SK-N-MC (cell line): ENCODE measurements at regions not wholly inside any gene's neighbourhood (a gene's known extent, or its start where the extent isn't known, plus 50 kb on each side); places are given as distances from the start of the nearest gene placed in this dataset.

Source experiments
- DNase-seq: peaks from one replicate; pipeline ENCODE4 v3.0.0-alpha.2; 2011; ENCODE audit warnings: low read depth, low spot score
- H3K27ac ChIP-seq: fragments of 200-600 bp; sonication (generic); 2 replicates; pipeline ENCODE4 v1.5.1; 2016; ENCODE audit warnings: mixed run types
- H3K36me3 ChIP-seq: fragments of 200-600 bp; sonication (generic); 2 replicates; pipeline ENCODE4 v1.6.1; 2017; ENCODE audit warnings: antibody characterized with exemption, low read length, mixed read lengths; ENCODE audit not compliant: insufficient read depth
- H3K4me3 ChIP-seq: fragments of 200-600 bp; sonication (generic); 2 replicates; pipeline ENCODE4 v1.5.1; 2016
- H3K9ac ChIP-seq: fragments of 200-600 bp; sonication (generic); 2 replicates; pipeline ENCODE4 v1.8.0; 2017; ENCODE audit warnings: mixed run types, mixed read lengths; ENCODE audit not compliant: insufficient read length
- H3K9me3 ChIP-seq: fragments of 200-600 bp; sonication (generic); 2 replicates; pipeline ENCODE4 v1.6.1; 2017; ENCODE audit warnings: low read depth, mild to moderate bottlenecking, antibody characterized with exemption, low read length, moderate library complexity, mixed read lengths
- EZH2 ChIP-seq: fragments of 200-600 bp; sonication (generic); IDR thresholded peaks from one replicate; pipeline ENCODE4 v1.6.1; 2017; ENCODE audit warnings: antibody characterized with exemption
- FOXP2 ChIP-seq: optimal IDR thresholded peaks from 2 replicates; pipeline ENCODE3; 2011; ENCODE audit warnings: mild to moderate bottlenecking, moderate library complexity; ENCODE audit not compliant: insufficient read depth; ENCODE audit errors: extremely low read length, control extremely low read depth
- POLR2AphosphoS5 ChIP-seq: IDR thresholded peaks from 2 replicates; pipeline ENCODE4 v1.6.1; 2012; ENCODE audit warnings: mild to moderate bottlenecking, low read depth, low read length, borderline replicate concordance

DNA sequence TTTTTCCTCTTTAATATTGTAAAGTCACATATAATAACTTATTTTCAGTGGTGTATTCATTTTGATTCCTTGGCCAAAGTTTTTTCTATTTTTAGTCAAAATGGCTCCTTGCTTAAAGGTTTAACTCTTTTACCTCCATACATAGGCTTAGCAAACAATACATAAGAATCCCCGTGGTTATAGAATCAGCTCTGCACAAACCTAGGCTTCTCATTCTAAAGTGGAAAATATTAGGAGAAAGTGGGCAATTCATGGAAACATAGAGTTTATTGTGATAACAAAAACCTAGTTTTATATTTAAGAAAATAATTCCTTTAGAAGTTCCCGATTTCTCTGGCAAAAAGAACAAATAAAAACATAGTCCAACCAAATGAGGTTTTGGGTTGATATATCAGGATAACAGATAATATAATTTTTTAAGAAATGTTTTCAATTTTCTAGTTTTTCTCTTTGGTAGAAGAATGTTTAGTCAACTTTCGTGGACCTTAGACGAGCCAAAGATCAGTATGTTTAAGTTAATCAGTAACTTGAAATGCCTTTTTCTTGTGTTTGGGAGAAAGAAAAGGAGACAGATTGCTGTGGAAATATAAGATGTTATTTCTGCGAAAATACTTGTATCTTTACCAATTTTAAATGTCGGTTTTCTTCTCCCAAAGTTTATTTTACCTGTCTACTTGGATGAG, 93.4 kb upstream of the KLF12 start:
- Histone ChIP-seq H3K36me3 (no peaks in the 10 kb centered on the region), H3K9ac (no peak overlapping the region), H3K9me3 (no peaks in the 10 kb centered on the region), H3K27ac (no peak overlapping the region), H3K4me3 (no peak overlapping the region)
- DNase-seq, result no peak
- TF ChIP-seq FOXP2, result no peak
- TF ChIP-seq POLR2AphosphoS5, result no peak
- no peak for TF ChIP-seq EZH2

DNA sequence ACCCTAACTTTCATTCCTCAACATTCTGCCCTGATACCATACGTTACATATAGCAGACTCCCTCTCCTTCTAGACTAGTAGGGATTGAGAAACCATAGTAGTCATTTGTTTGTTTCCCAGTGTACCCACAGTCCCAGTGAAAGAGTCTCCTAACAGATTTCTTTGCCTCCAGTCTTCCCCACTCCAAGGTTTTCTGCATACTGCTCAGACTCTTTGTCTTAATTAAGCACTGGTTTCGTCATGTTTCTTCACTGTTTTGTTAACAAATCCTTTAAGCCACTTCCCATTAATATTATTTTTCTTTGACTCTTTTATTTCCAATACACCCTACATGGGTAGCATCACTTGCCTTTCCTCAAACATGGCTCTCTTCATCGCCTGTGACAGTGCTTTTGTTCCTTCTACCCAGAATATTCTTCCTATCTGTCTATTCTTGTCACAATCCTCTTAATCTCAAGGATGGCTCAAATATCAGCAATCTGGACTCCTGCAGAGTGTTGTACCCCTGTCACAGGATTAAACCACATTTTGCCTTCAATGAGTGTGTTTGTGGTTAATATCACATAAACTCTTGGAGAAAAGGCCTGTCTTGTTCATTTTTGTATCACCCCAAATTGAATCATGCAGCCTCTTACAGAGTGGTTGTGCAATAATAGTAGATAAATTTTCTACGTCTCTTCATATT, 92.7 kb upstream of the KLF12 start:
- Histone ChIP-seq H3K27ac (no peak overlapping the region), H3K36me3 (no peaks in the 10 kb centered on the region), H3K4me3 (no peak overlapping the region), H3K9ac (no peak overlapping the region), H3K9me3 (no peaks in the 10 kb centered on the region)
- TF ChIP-seq POLR2AphosphoS5, result no peak
- no peak for TF ChIP-seq FOXP2
- no peak for TF ChIP-seq EZH2
- no peak for DNase-seq

DNA sequence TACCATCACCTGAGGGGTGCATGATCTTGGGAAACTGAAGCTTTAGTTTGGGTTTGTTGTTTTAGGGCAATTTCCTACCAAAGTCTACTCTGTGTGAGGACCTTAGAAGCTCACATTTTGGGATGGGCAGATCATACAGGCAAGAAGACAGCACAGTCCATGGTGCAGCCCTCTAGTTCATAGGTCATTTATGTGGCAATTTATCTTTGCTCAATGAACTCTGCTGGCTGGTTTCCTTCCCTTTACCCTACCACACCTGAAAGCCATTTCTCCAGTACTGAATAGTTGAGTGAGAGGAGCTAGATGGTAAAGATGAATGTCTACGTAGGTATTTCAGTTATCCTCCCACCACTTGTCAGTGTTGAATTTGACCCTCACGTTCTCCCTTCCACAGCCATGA, 87.5 kb upstream of the KLF12 start:
- no peak for DNase-seq
- Histone ChIP-seq H3K4me3 (no peak overlapping the region), H3K9me3 (no peaks in the 10 kb centered on the region), H3K36me3 (no peaks in the 10 kb centered on the region), H3K27ac (no peak overlapping the region), H3K9ac (no peak overlapping the region)
- no peak for TF ChIP-seq FOXP2
- TF ChIP-seq POLR2AphosphoS5, result no peak
- no peak for TF ChIP-seq EZH2

DNA sequence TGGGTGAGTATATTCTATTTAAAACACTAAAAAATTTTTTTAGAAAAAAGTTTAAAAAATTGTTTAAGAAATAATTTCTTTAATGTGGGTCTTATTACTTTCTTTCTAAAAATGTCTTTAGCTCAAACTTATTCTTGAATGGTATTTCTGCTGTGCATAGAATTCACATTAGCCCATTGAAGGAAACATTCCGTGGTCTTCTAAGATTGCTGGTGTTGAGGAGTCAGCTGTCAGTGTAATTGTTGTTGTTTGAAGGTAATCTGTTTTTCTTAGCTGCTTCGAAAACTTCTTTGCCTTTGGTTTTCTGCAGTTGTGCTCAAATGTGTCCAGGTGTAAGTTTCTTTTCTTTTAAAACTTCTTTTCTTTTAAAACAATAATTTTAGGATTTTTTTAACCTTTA, 85.4 kb upstream of the KLF12 start:
- DNase-seq, result no peak
- no peaks in the 10 kb centered on the region for H3K9me3 ChIP-seq
- H3K36me3 ChIP-seq, result no peaks in the 10 kb centered on the region
- no peak overlapping the region for H3K4me3 ChIP-seq
- H3K9ac ChIP-seq, result no peak overlapping the region
- TF ChIP-seq EZH2, result no peak
- TF ChIP-seq POLR2AphosphoS5, result no peak
- no peak for TF ChIP-seq FOXP2
- no peak overlapping the region for H3K27ac ChIP-seq

DNA sequence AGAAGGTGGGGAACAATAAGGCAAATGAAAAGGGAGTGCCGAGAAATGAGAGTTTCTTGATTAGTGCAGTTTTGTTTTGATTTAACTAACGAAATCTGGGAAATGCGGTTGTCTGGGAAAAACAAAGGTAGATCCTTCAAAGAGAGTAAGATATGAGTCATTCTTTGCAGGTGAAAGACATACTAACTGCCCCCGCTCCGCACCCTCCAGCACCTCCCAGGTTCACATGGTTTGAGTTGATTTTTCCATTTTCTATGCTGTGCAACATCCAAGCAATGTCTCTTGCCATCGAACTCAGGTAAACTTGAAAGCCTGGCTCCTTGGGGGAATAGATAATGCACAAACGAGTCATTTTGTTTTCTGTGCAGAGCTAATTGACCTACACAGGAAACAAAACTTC, 84.1 kb upstream of the KLF12 start:
- DNase-seq, result no peak
- H3K36me3 ChIP-seq, result no peaks in the 10 kb centered on the region
- H3K9me3 ChIP-seq, result no peaks in the 10 kb centered on the region
- no peak for TF ChIP-seq FOXP2
- TF ChIP-seq POLR2AphosphoS5, result no peak
- TF ChIP-seq EZH2, result no peak
- no peak overlapping the region for H3K9ac ChIP-seq
- H3K4me3 ChIP-seq, result no peak overlapping the region
- H3K27ac ChIP-seq, result no peak overlapping the region

DNA sequence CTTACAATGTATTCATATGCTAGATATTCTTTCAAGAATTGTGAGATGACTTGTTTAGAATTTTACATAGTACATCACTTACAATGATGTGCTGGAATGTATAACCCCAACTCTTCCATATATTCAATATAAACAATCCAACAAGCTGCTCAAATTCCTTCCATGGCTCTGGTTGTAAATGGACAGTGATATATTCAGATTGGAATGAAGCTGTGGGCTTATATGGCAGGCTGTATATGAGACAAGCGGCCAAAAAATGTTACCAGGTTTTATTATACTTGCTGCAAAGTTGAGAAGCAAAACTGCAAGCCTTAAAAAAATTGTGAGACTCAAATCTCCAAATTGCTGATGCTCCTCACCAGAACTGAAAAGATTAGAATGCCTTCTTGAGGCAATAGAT, 83.6 kb upstream of the KLF12 start:
- Histone ChIP-seq H3K27ac (no peak overlapping the region), H3K9ac (no peak overlapping the region), H3K36me3 (no peaks in the 10 kb centered on the region), H3K4me3 (no peak overlapping the region), H3K9me3 (no peaks in the 10 kb centered on the region)
- TF ChIP-seq POLR2AphosphoS5 (no peak), FOXP2 (no peak), EZH2 (no peak)
- DNase-seq, result no peak

DNA sequence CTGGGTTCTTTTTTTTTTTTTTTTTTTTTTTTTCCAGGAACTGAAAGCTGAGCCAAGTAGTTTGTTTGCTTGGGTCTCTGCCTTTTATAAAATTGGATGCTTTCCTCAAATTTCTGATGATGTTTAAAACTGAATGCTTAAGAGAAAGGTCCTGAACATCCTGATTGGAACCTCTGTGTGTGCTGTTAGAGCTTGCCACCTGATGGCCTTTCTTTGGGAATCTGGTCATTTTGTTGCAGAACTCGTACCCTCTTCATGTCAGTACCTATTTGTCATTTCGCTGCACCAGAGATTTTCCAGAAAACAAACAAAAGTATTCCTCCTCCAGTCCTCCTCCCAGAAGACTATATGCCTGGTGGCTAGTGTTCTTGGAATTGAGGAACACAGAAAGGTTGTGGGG, 81.2 kb upstream of the KLF12 start:
- TF ChIP-seq POLR2AphosphoS5 (no peak), EZH2 (no peak), FOXP2 (no peak)
- Histone ChIP-seq H3K36me3 (no peaks in the 10 kb centered on the region), H3K9me3 (no peaks in the 10 kb centered on the region), H3K4me3 (no peak overlapping the region), H3K27ac (no peak overlapping the region), H3K9ac (no peak overlapping the region)
- no peak for DNase-seq

DNA sequence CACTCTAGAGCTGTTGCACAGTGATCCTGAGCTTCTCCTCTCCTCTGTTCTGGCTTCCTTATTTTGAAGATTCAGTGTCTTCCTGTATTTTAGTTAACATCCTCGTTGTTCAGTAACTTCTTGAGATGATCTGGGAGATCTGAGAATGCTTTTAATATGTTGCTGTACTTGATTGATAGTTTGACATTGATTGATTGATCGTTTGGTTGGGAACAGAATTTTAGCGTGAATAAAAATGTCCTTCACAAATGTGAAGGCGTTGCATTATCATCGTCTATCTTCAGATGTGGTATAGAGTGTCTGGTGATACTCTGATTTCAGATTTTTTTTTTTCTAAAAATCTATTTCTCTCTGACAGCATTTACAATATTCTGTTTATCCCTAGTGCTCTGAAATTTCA, 80.1 kb upstream of the KLF12 start:
- no peak overlapping the region for H3K9ac ChIP-seq
- no peak for DNase-seq
- no peak overlapping the region for H3K4me3 ChIP-seq
- H3K9me3 ChIP-seq, result no peaks in the 10 kb centered on the region
- H3K36me3 ChIP-seq, result no peaks in the 10 kb centered on the region
- no peak for TF ChIP-seq EZH2
- no peak for TF ChIP-seq POLR2AphosphoS5
- TF ChIP-seq FOXP2, result no peak
- H3K27ac ChIP-seq, result no peak overlapping the region

DNA sequence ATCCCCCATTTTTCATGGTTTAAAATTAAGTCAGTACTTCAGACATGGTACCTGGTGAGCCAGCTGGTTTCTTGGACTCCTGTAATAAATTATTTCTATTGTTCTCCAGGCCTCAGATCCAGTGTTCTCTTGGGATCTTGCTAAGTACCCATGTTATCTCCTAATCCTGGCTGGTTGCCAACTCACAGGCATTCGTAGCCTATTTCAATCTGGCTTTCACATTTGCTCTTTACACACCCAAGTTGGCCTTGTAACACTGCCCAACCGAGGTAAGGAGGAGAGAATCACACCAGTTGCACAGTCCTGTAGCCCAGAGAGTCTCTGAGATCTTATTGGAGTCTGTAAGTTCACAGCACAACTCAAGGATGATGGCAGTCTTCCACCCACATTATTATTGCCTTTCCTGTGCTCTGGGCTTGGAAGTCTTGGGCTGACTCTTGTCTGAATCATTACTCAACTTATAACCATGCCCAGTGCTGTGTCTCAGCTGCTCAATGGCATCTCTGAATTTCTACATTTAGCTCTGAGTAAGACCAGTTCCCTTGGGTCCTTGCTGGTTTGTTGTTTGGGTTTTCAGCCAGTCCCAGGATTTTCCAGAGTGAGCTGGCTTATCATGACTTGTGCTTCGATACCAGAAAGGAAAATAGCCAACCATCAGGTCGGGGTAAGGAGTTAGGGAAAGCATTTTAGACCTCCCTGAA, 76.6 kb upstream of the KLF12 start:
- Histone ChIP-seq H3K36me3 (no peaks in the 10 kb centered on the region), H3K27ac (no peak overlapping the region), H3K9ac (no peak overlapping the region), H3K4me3 (no peak overlapping the region), H3K9me3 (no peaks in the 10 kb centered on the region)
- peak; percentile 37 for DNase-seq
- no peak for TF ChIP-seq FOXP2
- no peak for TF ChIP-seq EZH2
- no peak for TF ChIP-seq POLR2AphosphoS5
